Liver (tissue), 8 donors: ENCODE measurements at regions not wholly inside any gene's neighbourhood (a gene's known extent, or its start where the extent isn't known, plus 50 kb on each side); places are given as distances from the start of the nearest gene placed in this dataset.

ENCODE experiments used
- DNase-seq: peaks from one replicate; pipeline ENCODE4 v3.0.0-alpha.2; 2017; ENCODE audit warnings: low spot score
- H3K27ac ChIP-seq, 2 donors: one replicate each; pipeline ENCODE4 v1.7.0; 2013; ENCODE audit warnings: inconsistent platforms in 2 of 2, low read length in 2 of 2, control low read depth in 1 of 2, low read depth in 1 of 2, mild to moderate bottlenecking in 1 of 2
- H3K27me3 ChIP-seq, 4 donors: one replicate each; pipeline versions ENCODE4 v1.6.1 to v1.7.0; 2013; ENCODE audit warnings: low read length in 3 of 4, inconsistent platforms in 1 of 4, mild to moderate bottlenecking in 1 of 4, moderate library complexity in 1 of 4; ENCODE audit not compliant: control insufficient read depth in 4 of 4, insufficient read depth in 4 of 4
- H3K36me3 ChIP-seq, 4 donors: one replicate each; pipeline versions ENCODE4 v1.6.1 to v1.7.0; 2013; ENCODE audit warnings: low read length in 3 of 4, mild to moderate bottlenecking in 3 of 4, low read depth in 1 of 4, moderate library complexity in 1 of 4; ENCODE audit not compliant: control insufficient read depth in 4 of 4, insufficient read depth in 3 of 4
- H3K4me1 ChIP-seq, 4 donors: one replicate each; pipeline versions ENCODE4 v1.6.1 to v1.7.0; 2013; ENCODE audit warnings: low read length in 3 of 4, mild to moderate bottlenecking in 3 of 4, moderate library complexity in 1 of 4; ENCODE audit not compliant: control insufficient read depth in 4 of 4, insufficient read depth in 4 of 4
- H3K4me3 ChIP-seq, 3 donors: one replicate each; pipeline versions ENCODE4 v1.6.1 to v1.7.0; 2013; ENCODE audit warnings: low read length in 3 of 3, control low read depth in 1 of 3, low read depth in 1 of 3, mild to moderate bottlenecking in 1 of 3
- H3K9ac ChIP-seq, 2 donors: one replicate each; pipeline ENCODE4 v1.7.0; 2013; ENCODE audit warnings: low read length in 2 of 2, mild to moderate bottlenecking in 2 of 2, moderate library complexity in 2 of 2, control low read depth in 1 of 2, low read depth in 1 of 2
- H3K9me3 ChIP-seq, 4 donors: one replicate each; pipeline versions ENCODE4 v1.6.1 to v1.7.0; 2013; ENCODE audit warnings: low read length in 3 of 4; ENCODE audit not compliant: control insufficient read depth in 4 of 4
- CTCF ChIP-seq: fragments of 150-350 bp; IDR thresholded peaks from 2 replicates; pipeline ENCODE4 v1.5.1; 2017; ENCODE audit warnings: improper control_type of control experiment, low read depth, low read length; ENCODE audit not compliant: missing input control
- EGR1 ChIP-seq, 2 donors: IDR thresholded peaks; 2 replicates each; pipeline ENCODE4 v1.6.1; 2016 to 2018; ENCODE audit warnings: antibody characterized with exemption in 2 of 2, low read depth in 2 of 2
- FOXA1 ChIP-seq: IDR thresholded peaks from 2 replicates; pipeline ENCODE4 v1.6.1; 2016; ENCODE audit warnings: antibody characterized with exemption
- GABPA ChIP-seq, 2 donors: IDR thresholded peaks in 1 of 2; conservative IDR thresholded peaks in 1 of 2; 2 replicates each; pipeline ENCODE4 v1.6.1; 2016; ENCODE audit warnings: antibody characterized with exemption in 2 of 2, mild to moderate bottlenecking in 1 of 2, moderate library complexity in 1 of 2
- HNF4A ChIP-seq, 2 donors: conservative IDR thresholded peaks; 2 replicates each; pipeline ENCODE4 v1.6.1; 2016; ENCODE audit warnings: antibody characterized with exemption in 2 of 2, mild to moderate bottlenecking in 2 of 2
- HNF4G ChIP-seq: IDR thresholded peaks from 2 replicates; pipeline ENCODE4 v1.6.1; 2016; ENCODE audit warnings: antibody characterized with exemption
- JUND ChIP-seq, 2 donors: IDR thresholded peaks; 2 replicates each; pipeline ENCODE4 v1.6.1; 2016; ENCODE audit warnings: antibody characterized with exemption in 2 of 2
- MAX ChIP-seq: IDR thresholded peaks from 2 replicates; pipeline ENCODE4 v1.6.1; 2016; ENCODE audit warnings: antibody characterized with exemption
- NR2F2 ChIP-seq: IDR thresholded peaks from 2 replicates; pipeline ENCODE4 v1.6.1; 2016; ENCODE audit warnings: antibody characterized with exemption
- RAD21 ChIP-seq, 2 donors: IDR thresholded peaks; 2 replicates each; pipeline ENCODE4 v1.6.1; 2016; ENCODE audit warnings: antibody characterized with exemption in 2 of 2, mild to moderate bottlenecking in 2 of 2
- REST ChIP-seq: IDR thresholded peaks from 2 replicates; pipeline ENCODE4 v1.6.1; 2016; ENCODE audit warnings: antibody characterized with exemption, mild to moderate bottlenecking
- RXRA ChIP-seq, 2 donors: IDR thresholded peaks; 2 replicates each; pipeline ENCODE4 v1.6.1; 2017 to 2018; ENCODE audit warnings: antibody characterized with exemption in 2 of 2, mild to moderate bottlenecking in 1 of 2
- SP1 ChIP-seq: IDR thresholded peaks from 2 replicates; pipeline ENCODE4 v1.6.1; 2018; ENCODE audit warnings: antibody characterized with exemption, mild to moderate bottlenecking
- TAF1 ChIP-seq: conservative IDR thresholded peaks from 2 replicates; pipeline ENCODE4 v1.6.1; 2016; ENCODE audit warnings: antibody characterized with exemption, mild to moderate bottlenecking
- ZBTB33 ChIP-seq: IDR thresholded peaks from 2 replicates; pipeline ENCODE4 v1.6.1; 2016; ENCODE audit warnings: antibody characterized with exemption
- WGBS: extraction: QIAGEN DNeasy Blood & Tissue Kit; methylation state at CpG from one replicate; pipeline ENCODE4 v1.1.7; 2013; 5-methylcytosine and 5-hydroxymethylcytosine counted together
- donor health status: healthy.
- donor health status: healthy.
- donor health status: healthy.
- donor health status: healthy.
- donor health status: healthy.

- H3K9ac ChIP-seq: no peak overlapping the region
- no peak overlapping the region for H3K4me3 ChIP-seq
- 69% methylated on average over 4 of the region's 4 CpGs for WGBS
- H3K36me3 ChIP-seq: no peaks in the 10 kb centered on the region
- H3K27me3 ChIP-seq: no peaks in the 10 kb centered on the region
- H3K27ac ChIP-seq: no peak overlapping the region
- no peaks in the 10 kb centered on the region for H3K4me1 ChIP-seq
- no peaks in the 10 kb centered on the region for H3K9me3 ChIP-seq
- DNase-seq: no peak
- TF ChIP-seq GABPA (IDR thresholded peaks at IDR 0.05 in 1 of 2, conservative IDR thresholded peaks at IDR 0.05 in 1 of 2): no peak
- TF ChIP-seq SP1: no peak
- no peak for TF ChIP-seq HNF4G
- no peak for TF ChIP-seq MAX
- TF ChIP-seq HNF4A (conservative IDR thresholded peaks at IDR 0.05): no peak
- no peak for TF ChIP-seq JUND (IDR thresholded peaks at IDR 0.05)
- no peak for TF ChIP-seq RAD21 (IDR thresholded peaks at IDR 0.05)
Observed at GRCh38 chr7:19369806-19370205, 224.6 kb upstream of the FERD3L start.

GRCh38 chr7:19369182-19369581, 224.0 kb upstream of the FERD3L start:
- 45% methylated on average over 2 of the region's 2 CpGs for WGBS
- Histone ChIP-seq H3K9ac (no peak overlapping the region), H3K27ac (no peak overlapping the region), H3K4me3 (no peak overlapping the region), H3K36me3 (no peaks in the 10 kb centered on the region), H3K4me1 (no peaks in the 10 kb centered on the region), H3K9me3 (no peaks in the 10 kb centered on the region), H3K27me3 (no peaks in the 10 kb centered on the region)
- no peak for DNase-seq
- TF ChIP-seq MAX: no peak
- TF ChIP-seq HNF4A (conservative IDR thresholded peaks at IDR 0.05): no peak
- no peak for TF ChIP-seq ZBTB33
- TF ChIP-seq CTCF: no peak
- no peak for TF ChIP-seq HNF4G
- no peak for TF ChIP-seq NR2F2
- TF ChIP-seq TAF1: no peak
- TF ChIP-seq FOXA1: no peak
- TF ChIP-seq RXRA (IDR thresholded peaks at IDR 0.05): no peak
- no peak for TF ChIP-seq EGR1 (IDR thresholded peaks at IDR 0.05; ENCODE audit: low read depth in 2 of 2)
- TF ChIP-seq GABPA (IDR thresholded peaks at IDR 0.05 in 1 of 2, conservative IDR thresholded peaks at IDR 0.05 in 1 of 2): no peak
- no peak for TF ChIP-seq REST
